T-helper 1 cell treated with Interleukin-12 subunit alpha and Interleukin-12 subunit beta and Interleukin-4 antibody, amounts not matched to agents 30 ng/mL and 1 ng/mL, for 36 hours (primary cell): ENCODE measurements at regions not wholly inside any gene's neighbourhood (a gene's known extent, or its start where the extent isn't known, plus 50 kb on each side); places are given as distances from the start of the nearest gene placed in this dataset.
"Not testable (repeated sequence)": the region's sequence is repeated elsewhere in the genome, so short reads cannot be mapped to it uniquely, and the experiment has no call there.

Experiments used
- intact Hi-C: fragments of 100-400 bp; cut with micrococcal nuclease; formaldehyde crosslinking; loops from one replicate; pipeline ENCODE4 v1.15.1; 2024

- intact Hi-C loops = loop anchor here (10.0 kb wide), 1 partner anchor 399 kb away; the partner anchor contains the start of gene GATA6
These were observed 146.3 kb upstream of the CTAGE1 start for GRCh38 chr18:22564036-22564435.

- intact Hi-C loops = loop anchor here (10.0 kb wide), 1 partner anchor 402 kb away; the partner anchor contains the start of gene GATA6
These were observed 149.1 kb upstream of the CTAGE1 start for GRCh38 chr18:22566703-22567420.

GRCh38 chr18:22567794-22568193 is 150.1 kb upstream of the CTAGE1 start:
- intact Hi-C loops = loop anchor here (10.0 kb wide), 1 partner anchor 403 kb away; the partner anchor contains the start of gene GATA6

GRCh38 chr18:22570492-22570891 is 152.8 kb upstream of the CTAGE1 start:
- intact Hi-C loops = no loop called here

GRCh38 chr18:22572341-22572740 is 154.6 kb upstream of the CTAGE1 start:
- intact Hi-C loops = no loop called here

GRCh38 chr18:22579271-22579670 is 161.6 kb upstream of the CTAGE1 start:
- intact Hi-C loops = no loop called here

- intact Hi-C loops = no loop called here
These were observed 167.6 kb upstream of the CTAGE1 start for GRCh38 chr18:22585333-22585732.

- intact Hi-C loops = no loop called here
These were observed 168.1 kb upstream of the CTAGE1 start for GRCh38 chr18:22585821-22586220.

- intact Hi-C loops = no loop called here
These were observed 173.5 kb upstream of the CTAGE1 start for GRCh38 chr18:22591222-22591621.

GRCh38 chr18:22594155-22594690 is 176.5 kb upstream of the CTAGE1 start:
- intact Hi-C loops = no loop called here

- intact Hi-C loops = no loop called here
These were observed 183.8 kb upstream of the CTAGE1 start for GRCh38 chr18:22601481-22601880.

- intact Hi-C loops = not testable (repeated sequence)
These were observed 184.7 kb upstream of the CTAGE1 start for GRCh38 chr18:22602456-22602855.

GRCh38 chr18:22603902-22604301 is 186.2 kb upstream of the CTAGE1 start:
- intact Hi-C loops = no loop called here

GRCh38 chr18:22604390-22604985 is 186.8 kb upstream of the CTAGE1 start:
- intact Hi-C loops = no loop called here

- intact Hi-C loops = no loop called here
These were observed 187.3 kb upstream of the CTAGE1 start for GRCh38 chr18:22604986-22605421.

- intact Hi-C loops = no loop called here
These were observed 188.0 kb upstream of the CTAGE1 start for GRCh38 chr18:22605736-22606135.

- intact Hi-C loops = no loop called here
These were observed 189.0 kb upstream of the CTAGE1 start for GRCh38 chr18:22606563-22607283.

GRCh38 chr18:22607284-22607635 is 189.5 kb upstream of the CTAGE1 start:
- intact Hi-C loops = no loop called here

- intact Hi-C loops = no loop called here
These were observed 191.1 kb upstream of the CTAGE1 start for GRCh38 chr18:22608847-22609246.

- intact Hi-C loops = no loop called here
These were observed 191.9 kb upstream of the CTAGE1 start for GRCh38 chr18:22609642-22610041.

- intact Hi-C loops = no loop called here
These were observed 195.5 kb upstream of the CTAGE1 start for GRCh38 chr18:22613058-22613690.

GRCh38 chr18:22613788-22614187 is 196.1 kb upstream of the CTAGE1 start:
- intact Hi-C loops = no loop called here
